ENCODE measurements at regions not wholly inside any gene's neighbourhood (a gene's known extent, or its start where the extent isn't known, plus 50 kb on each side); places are given as distances from the start of the nearest gene placed in this dataset.

GRCh38 chr5:125439243-125439642 lies 692.8 kb upstream of the ZNF608 start:
- Histone ChIP-seq H3K36me3 (no peaks in the 10 kb centered on the region), H3K27me3 (ENCODE audit: low read depth) (no peaks in the 10 kb centered on the region), H3K4me1 (no peaks in the 10 kb centered on the region), H3K9me3 (replicated peaks) (peaks cover 53% of the 10 kb centered on the region), H3K27ac (replicated peaks) (no peak overlapping the region), H3K4me3 (no peak overlapping the region)
- no peak for TF ChIP-seq CTCF (IDR thresholded peaks at IDR 0.05; ENCODE audit: borderline replicate concordance)
- intact Hi-C loops (cut with micrococcal nuclease): no loop called here
- no peak for DNase-seq

GRCh38 chr5:125440905-125441304 lies 694.5 kb upstream of the ZNF608 start:
- H3K4me3 ChIP-seq: no peak overlapping the region
- H3K9me3 ChIP-seq (replicated peaks): peaks cover 67% of the 10 kb centered on the region
- no peaks in the 10 kb centered on the region for H3K36me3 ChIP-seq
- H3K27me3 ChIP-seq (ENCODE audit: low read depth): no peaks in the 10 kb centered on the region
- intact Hi-C loops (cut with micrococcal nuclease): no loop called here
- H3K4me1 ChIP-seq: no peaks in the 10 kb centered on the region
- H3K27ac ChIP-seq (replicated peaks): no peak overlapping the region
- no peak for TF ChIP-seq CTCF (IDR thresholded peaks at IDR 0.05; ENCODE audit: borderline replicate concordance)
- no peak for DNase-seq

GRCh38 chr5:125446986-125447385 lies 700.5 kb upstream of the ZNF608 start:
- no peak overlapping the region for H3K27ac ChIP-seq (replicated peaks)
- DNase-seq: no peak
- no peaks in the 10 kb centered on the region for H3K36me3 ChIP-seq
- H3K27me3 ChIP-seq (ENCODE audit: low read depth): no peaks in the 10 kb centered on the region
- intact Hi-C loops (cut with micrococcal nuclease): no loop called here
- H3K4me3 ChIP-seq: no peak overlapping the region
- TF ChIP-seq CTCF (IDR thresholded peaks at IDR 0.05; ENCODE audit: borderline replicate concordance): no peak
- H3K4me1 ChIP-seq: no peaks in the 10 kb centered on the region
- peaks cover 36% of the 10 kb centered on the region for H3K9me3 ChIP-seq (replicated peaks)

GRCh38 chr5:125450771-125451170 lies 704.3 kb upstream of the ZNF608 start:
- intact Hi-C loops (cut with micrococcal nuclease): no loop called here
- Histone ChIP-seq H3K36me3 (no peaks in the 10 kb centered on the region), H3K27me3 (ENCODE audit: low read depth) (no peaks in the 10 kb centered on the region), H3K9me3 (replicated peaks) (no peaks in the 10 kb centered on the region), H3K4me3 (no peak overlapping the region), H3K4me1 (no peaks in the 10 kb centered on the region), H3K27ac (replicated peaks) (no peak overlapping the region)
- no peak for DNase-seq
- TF ChIP-seq CTCF (IDR thresholded peaks at IDR 0.05; ENCODE audit: borderline replicate concordance): no peak

GRCh38 chr5:125451622-125452021 lies 705.2 kb upstream of the ZNF608 start:
- no peak for DNase-seq
- no peaks in the 10 kb centered on the region for H3K4me1 ChIP-seq
- no peaks in the 10 kb centered on the region for H3K9me3 ChIP-seq (replicated peaks)
- no peak overlapping the region for H3K27ac ChIP-seq (replicated peaks)
- no peaks in the 10 kb centered on the region for H3K36me3 ChIP-seq
- intact Hi-C loops (cut with micrococcal nuclease): no loop called here
- no peaks in the 10 kb centered on the region for H3K27me3 ChIP-seq (ENCODE audit: low read depth)
- TF ChIP-seq CTCF (IDR thresholded peaks at IDR 0.05; ENCODE audit: borderline replicate concordance): no peak
- H3K4me3 ChIP-seq: no peak overlapping the region

GRCh38 chr5:125452991-125453390 lies 706.6 kb upstream of the ZNF608 start:
- Histone ChIP-seq H3K4me1 (no peaks in the 10 kb centered on the region), H3K9me3 (replicated peaks) (no peaks in the 10 kb centered on the region), H3K4me3 (no peak overlapping the region), H3K27me3 (ENCODE audit: low read depth) (no peaks in the 10 kb centered on the region), H3K36me3 (no peaks in the 10 kb centered on the region), H3K27ac (replicated peaks) (no peak overlapping the region)
- no peak for TF ChIP-seq CTCF (IDR thresholded peaks at IDR 0.05; ENCODE audit: borderline replicate concordance)
- intact Hi-C loops (cut with micrococcal nuclease): no loop called here
- no peak for DNase-seq

Measured in left ventricle myocardium inferior (tissue), 1 donor.